ENCODE measurements at regions not wholly inside any gene's neighbourhood (a gene's known extent, or its start where the extent isn't known, plus 50 kb on each side); places are given as distances from the start of the nearest gene placed in this dataset.

DNA sequence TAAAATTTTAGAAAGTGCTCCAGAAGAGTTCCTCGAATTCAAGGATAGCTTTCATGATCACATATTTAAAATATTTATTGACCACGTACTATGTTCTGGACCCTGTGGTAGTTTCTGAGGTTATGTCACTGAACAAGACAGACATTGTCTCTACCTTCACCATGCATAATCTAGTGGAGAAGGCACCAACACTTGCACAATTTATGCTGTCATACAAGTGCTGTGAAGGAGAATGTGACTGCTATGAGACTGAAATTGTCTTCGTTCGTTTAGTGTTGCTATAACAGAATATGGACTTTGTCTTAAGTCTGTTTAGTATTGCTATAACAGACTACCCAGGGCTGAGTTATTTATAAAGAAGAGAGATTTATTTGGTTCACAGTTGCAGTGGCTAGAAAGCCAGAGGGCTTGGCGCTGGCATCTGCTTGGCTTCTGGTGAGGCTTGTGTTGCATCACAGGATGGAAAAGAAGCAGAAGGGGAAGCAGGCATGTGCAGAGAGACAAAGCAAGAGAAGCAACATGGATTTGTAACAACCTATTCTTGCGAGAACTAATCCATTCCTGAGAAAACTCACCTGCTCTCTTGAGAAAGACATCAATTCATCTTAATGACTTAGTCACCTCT lies 50.0 kb upstream of the RFX8 start:
- FAIRE-seq: no peak
- no peaks in the 10 kb centered on the region for H3K9me3 ChIP-seq (replicated peaks; ENCODE audit: control insufficient read depth, insufficient read depth, low read length)
- POLR2A ChIA-PET: no interaction called here

More for the DNA sequence above, 50.0 kb upstream of the RFX8 start:
- no peaks in the 10 kb centered on the region for H3K27me3 ChIP-seq (ENCODE audit: control insufficient read depth in 2 of 2, insufficient read depth in 2 of 2, low read length in 2 of 2)
- peaks cover 13% of the 10 kb centered on the region for H3K4me1 ChIP-seq (ENCODE audit: control insufficient read depth, extremely low read depth, insufficient read depth, low read length)
- TF ChIP-seq, protein P1, sequence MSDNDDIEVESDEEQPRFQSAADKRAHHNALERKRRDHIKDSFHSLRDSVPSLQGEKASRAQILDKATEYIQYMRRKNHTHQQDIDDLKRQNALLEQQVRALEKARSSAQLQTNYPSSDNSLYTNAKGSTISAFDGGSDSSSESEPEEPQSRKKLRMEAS (IDR thresholded peaks at IDR 0.05; ENCODE audit: insufficient read depth, insufficient read length): no peak
- TF ChIP-seq JUN (IDR thresholded peaks at IDR 0.05; ENCODE audit: borderline replicate concordance, insufficient read depth, insufficient read length, low read depth) (no peak), POLR2A (IDR thresholded peaks at IDR 0.05; ENCODE audit: low read depth, low read length) (no peak), POLR2AphosphoS5 (IDR thresholded peaks at IDR 0.05; ENCODE audit: insufficient read depth, low read depth, low read length) (no peak), EZH2 (IDR thresholded peaks at IDR 0.05; ENCODE audit: borderline replicate concordance, low read depth, low read length, severe bottlenecking) (no peak), MYC (IDR thresholded peaks at IDR 0.05; ENCODE audit: low read depth, low read length) (no peak), FOS (IDR thresholded peaks at IDR 0.05; ENCODE audit: borderline replicate concordance, insufficient read depth, low read length) (no peak)
- TF ChIP-seq, protein P2, sequence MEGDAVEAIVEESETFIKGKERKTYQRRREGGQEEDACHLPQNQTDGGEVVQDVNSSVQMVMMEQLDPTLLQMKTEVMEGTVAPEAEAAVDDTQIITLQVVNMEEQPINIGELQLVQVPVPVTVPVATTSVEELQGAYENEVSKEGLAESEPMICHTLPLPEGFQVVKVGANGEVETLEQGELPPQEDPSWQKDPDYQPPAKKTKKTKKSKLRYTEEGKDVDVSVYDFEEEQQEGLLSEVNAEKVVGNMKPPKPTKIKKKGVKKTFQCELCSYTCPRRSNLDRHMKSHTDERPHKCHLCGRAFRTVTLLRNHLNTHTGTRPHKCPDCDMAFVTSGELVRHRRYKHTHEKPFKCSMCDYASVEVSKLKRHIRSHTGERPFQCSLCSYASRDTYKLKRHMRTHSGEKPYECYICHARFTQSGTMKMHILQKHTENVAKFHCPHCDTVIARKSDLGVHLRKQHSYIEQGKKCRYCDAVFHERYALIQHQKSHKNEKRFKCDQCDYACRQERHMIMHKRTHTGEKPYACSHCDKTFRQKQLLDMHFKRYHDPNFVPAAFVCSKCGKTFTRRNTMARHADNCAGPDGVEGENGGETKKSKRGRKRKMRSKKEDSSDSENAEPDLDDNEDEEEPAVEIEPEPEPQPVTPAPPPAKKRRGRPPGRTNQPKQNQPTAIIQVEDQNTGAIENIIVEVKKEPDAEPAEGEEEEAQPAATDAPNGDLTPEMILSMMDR (IDR thresholded peaks at IDR 0.05; ENCODE audit: extremely low read depth in 1 of 2, insufficient read depth in 1 of 2, low read depth in 1 of 2, low read length in 2 of 2): no peak
- no peak overlapping the region for H2AFZ ChIP-seq (ENCODE audit: low read depth, low read length)
- H3K4me2 ChIP-seq (ENCODE audit: insufficient read depth, low read length): no peak overlapping the region
- no peaks in the 10 kb centered on the region for H4K20me1 ChIP-seq (replicated peaks; ENCODE audit: control insufficient read depth, extremely low read depth, insufficient read depth, low read length)
- no peak overlapping the region for H3K27ac ChIP-seq (ENCODE audit: insufficient read depth, low read depth, low read length)
- dilution Hi-C loops (cut with MboI; ENCODE audit: extremely low pct_ligation_motif_present, low sequenced_read_pairs) (no loop called here), intact Hi-C loops (cut with micrococcal nuclease) (no loop called here)
- no TSS peak for BruUV-seq (replicated peaks)
- H3K79me2 ChIP-seq (ENCODE audit: control insufficient read depth, insufficient read depth, low read length): no peaks in the 10 kb centered on the region
- H3K4me3 ChIP-seq (replicated peaks in 1 of 3; ENCODE audit: insufficient read depth in 1 of 3, low read depth in 1 of 3, low read length in 3 of 3): no peak overlapping the region
- H3K9ac ChIP-seq (replicated peaks; ENCODE audit: extremely low read depth, insufficient read depth, low read length): no peak overlapping the region
- no peak for DNase-seq (ENCODE audit: low read depth, low spot score)
- no peaks in the 10 kb centered on the region for H3K36me3 ChIP-seq (ENCODE audit: control insufficient read depth in 2 of 2, extremely low read depth in 1 of 2, insufficient read depth in 2 of 2, low read length in 2 of 2)
- no peaks in the 10 kb centered on the region for H3K9me1 ChIP-seq (replicated peaks; ENCODE audit: control insufficient read depth, extremely low read depth, insufficient read depth, low read length)
- CTCF ChIA-PET: interaction anchor here (1.5 kb wide), 1 partner anchor 8 kb away, joined by 3 read pairs; no protein-coding TSS in a partner anchor
